HepG2 (cell line): ENCODE measurements at regions not wholly inside any gene's neighbourhood (a gene's known extent, or its start where the extent isn't known, plus 50 kb on each side); places are given as distances from the start of the nearest gene placed in this dataset.

Experiments used
- ATAC-seq: fragments of 200-7000 bp; cut with Tn5 transposase; 3 replicates; pipeline ENCODE4 v1.9.1; 2020; ENCODE audit warnings: mild to moderate bottlenecking, moderate library complexity
- BruUV-seq: library from RNA; stranded (reverse); fragments of 400-500 nt; replicated peaks from 2 replicates; lab custom pipeline; 2021; lab: Mats Ljungman, UMichigan
- CTCF ChIA-PET: fragments of 300-600 bp; formaldehyde crosslinking; extraction: SDS; loops from one replicate; lab custom pipeline; 2021; ENCODE audit warnings: low total read pairs, inconsistent platforms, low intra/inter-chr PET ratio; lab: Yijun Ruan, JAX
- POLR2A ChIA-PET: fragments of 350-600 bp; sonication (Branson Sonifier 250); formaldehyde crosslinking; loops from one replicate; lab custom pipeline; 2020; ENCODE audit warnings: antibody characterized with exemption, inconsistent platforms; lab: Yijun Ruan, JAX
- DNase-seq: peaks from one replicate; pipeline ENCODE4 v3.0.0-alpha.2; 2015; ENCODE audit warnings: low spot score
- FAIRE-seq: peaks from 3 replicates; lab custom pipeline; 2011; peaks lifted over from hg19 to GRCh38; lab: Jason Lieb, UNC
- H2AFZ ChIP-seq: one replicate; pipeline ENCODE4 v1.6.1; 2011; ENCODE audit warnings: low read length, inconsistent platforms
- H3K27ac ChIP-seq: fragments of 300-600 bp; 3 replicates; pipeline ENCODE4 v1.8.0; 2011; ENCODE audit warnings: mixed run types, mild to moderate bottlenecking, mixed read lengths, low read length, inconsistent platforms; ENCODE audit not compliant: insufficient read depth; ENCODE audit errors: extremely low read length
- H3K27me3 ChIP-seq, 2 experiments: fragments of 200-600 bp in 1 of 2; 2 replicates in 1 of 2; 3 replicates in 1 of 2; pipeline versions ENCODE4 v1.6.0 to v1.8.0; 2011; ENCODE audit warnings: low read length in 2 of 2, mild to moderate bottlenecking in 2 of 2, moderate library complexity in 2 of 2, inconsistent platforms in 1 of 2; ENCODE audit not compliant: insufficient read depth in 2 of 2, control insufficient read depth in 1 of 2
- H3K36me3 ChIP-seq, 2 experiments: fragments of 200-600 bp in 1 of 2; replicated peaks in 1 of 2; 2 replicates in 1 of 2; 3 replicates in 1 of 2; pipeline versions ENCODE4 v1.5.1 to v1.8.0; 2011; ENCODE audit warnings: low read length in 2 of 2, inconsistent platforms in 1 of 2; ENCODE audit not compliant: insufficient read depth in 2 of 2, control insufficient read depth in 1 of 2
- H3K4me1 ChIP-seq: 2 replicates; pipeline ENCODE4 v1.5.1; 2012; ENCODE audit warnings: low read length, inconsistent platforms; ENCODE audit not compliant: insufficient read depth
- H3K4me2 ChIP-seq: 2 replicates; pipeline ENCODE4 v1.6.0; 2011; ENCODE audit warnings: low read depth, low read length, inconsistent platforms
- H3K4me3 ChIP-seq, 3 experiments: fragments of 200-600 bp in 1 of 3; sonication (generic), shearing (Covaris generic) in 1 of 3; replicated peaks in 1 of 3; 2 replicates each; pipeline ENCODE4 v1.5.1; 2011 to 2016; ENCODE audit warnings: low read length in 3 of 3, inconsistent platforms in 2 of 3, low read depth in 2 of 3, mild to moderate bottlenecking in 2 of 3, control low read depth in 1 of 3, mixed read lengths in 1 of 3; ENCODE audit not compliant: insufficient read depth in 1 of 3
- H3K79me2 ChIP-seq: one replicate; pipeline ENCODE4 v1.6.1; 2011; ENCODE audit warnings: low read length, inconsistent platforms; ENCODE audit not compliant: insufficient read depth
- H3K9ac ChIP-seq: 2 replicates; pipeline ENCODE4 v1.6.0; 2011; ENCODE audit warnings: mild to moderate bottlenecking, low read depth, low read length, inconsistent platforms; ENCODE audit not compliant: insufficient read depth
- H3K9me3 ChIP-seq: 2 replicates; pipeline ENCODE4 v1.5.1; 2012; ENCODE audit warnings: mild to moderate bottlenecking, low read length
- H4K20me1 ChIP-seq: 2 replicates; pipeline ENCODE4 v1.6.0; 2011; ENCODE audit warnings: inconsistent platforms, mild to moderate bottlenecking, low read length, moderate library complexity; ENCODE audit not compliant: insufficient read depth
- AGO1 ChIP-seq: fragments of 200-400 bp; formaldehyde crosslinking; IDR thresholded peaks from 2 replicates; pipeline ENCODE4 v1.6.1; 2017; ENCODE audit warnings: mild to moderate bottlenecking, low read depth, low read length, moderate library complexity; ENCODE audit not compliant: poor library complexity, severe bottlenecking
- CTCF ChIP-seq: sonication (generic); formaldehyde crosslinking; IDR thresholded peaks from 2 replicates; pipeline ENCODE4 v1.5.0; 2020; ENCODE audit warnings: mild to moderate bottlenecking, missing genetic modification reagents, moderate library complexity
- JUN ChIP-seq: sonication (generic); formaldehyde crosslinking; IDR thresholded peaks from 2 replicates; pipeline ENCODE4 v1.4.0; 2020; ENCODE audit warnings: mild to moderate bottlenecking, missing genetic modification reagents
- NR2F2 ChIP-seq: IDR thresholded peaks from 2 replicates; pipeline ENCODE4 v1.6.1; 2012; ENCODE audit warnings: low read depth, inconsistent platforms, borderline replicate concordance
- PATZ1 ChIP-seq: sonication (generic); formaldehyde crosslinking; IDR thresholded peaks from 2 replicates; pipeline ENCODE4 v1.4.0; 2020; ENCODE audit warnings: missing genetic modification reagents
- RERE ChIP-seq: IDR thresholded peaks from 2 replicates; pipeline ENCODE4 v1.6.1; 2016; ENCODE audit warnings: low read depth, missing genetic modification reagents, missing compliant biosample characterization
- ZFP82 ChIP-seq: sonication (generic); formaldehyde crosslinking; IDR thresholded peaks from 2 replicates; pipeline ENCODE4 v1.5.1; 2020; ENCODE audit warnings: mild to moderate bottlenecking, missing genetic modification reagents, borderline replicate concordance
- ZNF235 ChIP-seq: sonication (generic); formaldehyde crosslinking; IDR thresholded peaks from 2 replicates; pipeline ENCODE4 v1.8.1; 2023; ENCODE audit warnings: mild to moderate bottlenecking, missing genetic modification reagents, borderline replicate concordance
- ZNF253 ChIP-seq: sonication (generic); formaldehyde crosslinking; IDR thresholded peaks from 2 replicates; pipeline ENCODE4 v1.8.0; 2022; ENCODE audit warnings: mild to moderate bottlenecking, missing genetic modification reagents, borderline replicate concordance
- ZNF264 ChIP-seq: sonication (generic); formaldehyde crosslinking; IDR thresholded peaks from 2 replicates; pipeline ENCODE4 v1.4.0; 2020; ENCODE audit warnings: missing genetic modification reagents
- ZNF30 ChIP-seq: sonication (generic); formaldehyde crosslinking; IDR thresholded peaks from 2 replicates; pipeline ENCODE4 v1.5.0; 2020; ENCODE audit warnings: mild to moderate bottlenecking, missing genetic modification reagents
- ZNF430 ChIP-seq: sonication (generic); formaldehyde crosslinking; IDR thresholded peaks from 2 replicates; pipeline ENCODE4 v1.9.0; 2021; ENCODE audit warnings: mild to moderate bottlenecking, missing genetic modification reagents
- ZNF546 ChIP-seq: sonication (generic); formaldehyde crosslinking; conservative IDR thresholded peaks from 2 replicates; pipeline ENCODE4 v1.8.1; 2023; ENCODE audit warnings: mild to moderate bottlenecking, missing genetic modification reagents
- ZNF589 ChIP-seq: sonication (generic); formaldehyde crosslinking; conservative IDR thresholded peaks from 2 replicates; pipeline ENCODE4 v1.8.0; 2022; ENCODE audit warnings: mild to moderate bottlenecking, moderate library complexity, missing genetic modification reagents
- WGBS: methylation state at CpG from one replicate; pipeline ENCODE4 v1.1.6; 2017; ENCODE audit warnings: low lambda C conversion rate; 5-methylcytosine and 5-hydroxymethylcytosine counted together
- in situ Hi-C: cut with HindIII; loops from 2 replicates; pipeline ENCODE4 v1.10.0; 2017; ENCODE audit warnings: low pct_unique_long_range_greater_than_20kb; ENCODE audit not compliant: extremely low pct_ligation_motif_present
- intact Hi-C: fragments of 100-400 bp; cut with micrococcal nuclease; formaldehyde crosslinking; loops from one replicate; pipeline ENCODE4 v1.10.0; 2022; ENCODE audit not compliant: unreplicated experiment

GRCh38 chr2:16311521-16312440 lies 353.9 kb downstream of the CYRIA start:
- intact Hi-C loops (no loop called here), in situ Hi-C loops (no loop called here)
- DNase-seq = no peak
- BruUV-seq = no TSS peak
- CTCF ChIA-PET = no interaction called here
- Histone ChIP-seq H3K9ac (no peak overlapping the region), H3K79me2 (no peaks in the 10 kb centered on the region), H3K27ac (no peak overlapping the region), H3K27me3 (no peaks in the 10 kb centered on the region), H3K4me2 (no peak overlapping the region), H3K9me3 (no peaks in the 10 kb centered on the region), H2AFZ (no peak overlapping the region), H4K20me1 (no peaks in the 10 kb centered on the region), H3K4me1 (no peaks in the 10 kb centered on the region), H3K4me3 (no peak overlapping the region), H3K36me3 (no peaks in the 10 kb centered on the region)
- FAIRE-seq = no peak
- no peak for ATAC-seq
- POLR2A ChIA-PET = no interaction called here
- 33% methylated on average over 8 of the region's 8 CpGs for WGBS
- TF ChIP-seq ZNF430 (CRISPR knock-in tag) (no peak), ZFP82 (no peak), RERE (no peak), ZNF589 (no peak), ZNF235 (CRISPR knock-in tag) (no peak), ZNF253 (CRISPR knock-in tag) (no peak), JUN (no peak), ZNF546 (CRISPR knock-in tag) (no peak), AGO1 (no peak), NR2F2 (no peak), ZNF30 (no peak), CTCF (no peak), ZNF264 (no peak), PATZ1 (no peak)
